GM12874 (cell line): ENCODE measurements at regions not wholly inside any gene's neighbourhood (a gene's known extent, or its start where the extent isn't known, plus 50 kb on each side); places are given as distances from the start of the nearest gene placed in this dataset.

Experiments used
- TF ChIP-seq, protein P1 (sequence below): IDR thresholded peaks from 2 replicates; pipeline ENCODE4 v1.5.1; 2011; ENCODE audit warnings: low read depth, mild to moderate bottlenecking, control low read depth, low read length, moderate library complexity; ENCODE audit not compliant: insufficient read depth

DNA sequence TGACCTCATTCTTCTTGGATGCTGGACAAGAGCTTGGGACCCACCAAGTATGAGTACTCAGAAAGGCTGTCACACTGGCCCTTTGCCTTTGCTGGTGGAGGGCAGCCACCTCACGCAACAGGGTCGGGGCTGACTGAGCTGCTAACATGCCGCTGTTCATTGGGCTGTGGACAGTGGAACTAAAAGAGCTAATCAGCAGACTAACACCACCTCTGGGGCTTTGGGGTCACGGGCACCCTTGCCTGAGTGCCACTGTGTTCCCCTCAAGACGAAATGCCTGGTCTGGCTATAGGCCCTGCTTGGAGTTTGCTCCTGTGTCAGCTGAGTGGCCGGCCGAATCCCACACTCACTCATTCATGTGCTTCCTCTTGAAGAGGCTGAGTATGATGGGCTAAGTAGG lies 559.6 kb downstream of the SPRY1 start:
- TF ChIP-seq, protein P1, sequence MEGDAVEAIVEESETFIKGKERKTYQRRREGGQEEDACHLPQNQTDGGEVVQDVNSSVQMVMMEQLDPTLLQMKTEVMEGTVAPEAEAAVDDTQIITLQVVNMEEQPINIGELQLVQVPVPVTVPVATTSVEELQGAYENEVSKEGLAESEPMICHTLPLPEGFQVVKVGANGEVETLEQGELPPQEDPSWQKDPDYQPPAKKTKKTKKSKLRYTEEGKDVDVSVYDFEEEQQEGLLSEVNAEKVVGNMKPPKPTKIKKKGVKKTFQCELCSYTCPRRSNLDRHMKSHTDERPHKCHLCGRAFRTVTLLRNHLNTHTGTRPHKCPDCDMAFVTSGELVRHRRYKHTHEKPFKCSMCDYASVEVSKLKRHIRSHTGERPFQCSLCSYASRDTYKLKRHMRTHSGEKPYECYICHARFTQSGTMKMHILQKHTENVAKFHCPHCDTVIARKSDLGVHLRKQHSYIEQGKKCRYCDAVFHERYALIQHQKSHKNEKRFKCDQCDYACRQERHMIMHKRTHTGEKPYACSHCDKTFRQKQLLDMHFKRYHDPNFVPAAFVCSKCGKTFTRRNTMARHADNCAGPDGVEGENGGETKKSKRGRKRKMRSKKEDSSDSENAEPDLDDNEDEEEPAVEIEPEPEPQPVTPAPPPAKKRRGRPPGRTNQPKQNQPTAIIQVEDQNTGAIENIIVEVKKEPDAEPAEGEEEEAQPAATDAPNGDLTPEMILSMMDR, result no peak

DNA sequence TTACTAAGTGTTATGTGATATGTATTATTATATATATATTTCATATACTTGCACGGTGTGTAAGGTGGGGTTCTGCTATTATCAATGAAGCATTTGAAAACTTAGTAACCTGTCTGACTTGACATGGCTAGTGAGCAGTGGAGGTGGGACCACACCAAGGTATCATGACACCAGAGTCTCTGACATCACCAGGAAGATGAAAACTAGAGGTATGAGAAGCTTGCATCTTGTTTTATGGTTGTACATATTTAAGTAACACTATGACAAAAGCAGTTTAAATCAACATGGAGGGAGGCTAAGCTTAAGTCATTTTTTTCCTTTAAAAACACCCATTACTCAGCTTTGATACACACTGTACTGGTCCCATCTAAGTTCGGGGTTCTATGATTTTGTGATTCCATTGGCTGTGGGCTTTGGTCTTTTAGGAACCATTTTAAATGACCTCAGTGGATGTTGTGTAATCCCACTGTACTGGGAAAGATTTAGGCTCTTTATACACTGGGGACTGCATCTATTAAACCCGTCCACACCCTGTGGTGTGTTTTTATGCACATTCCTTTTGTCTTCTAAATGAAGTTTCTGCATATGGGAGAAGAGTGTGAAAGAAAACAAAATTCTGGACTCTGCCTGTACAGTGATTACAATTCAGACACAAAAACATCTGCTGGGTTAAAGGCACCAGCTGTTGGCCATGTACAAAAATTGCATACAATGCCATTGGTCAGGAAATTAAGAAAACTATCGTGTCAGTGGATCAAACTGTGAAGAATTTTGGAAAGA lies 570.6 kb downstream of the SPRY1 start:
- TF ChIP-seq, protein P1, result no peak

DNA sequence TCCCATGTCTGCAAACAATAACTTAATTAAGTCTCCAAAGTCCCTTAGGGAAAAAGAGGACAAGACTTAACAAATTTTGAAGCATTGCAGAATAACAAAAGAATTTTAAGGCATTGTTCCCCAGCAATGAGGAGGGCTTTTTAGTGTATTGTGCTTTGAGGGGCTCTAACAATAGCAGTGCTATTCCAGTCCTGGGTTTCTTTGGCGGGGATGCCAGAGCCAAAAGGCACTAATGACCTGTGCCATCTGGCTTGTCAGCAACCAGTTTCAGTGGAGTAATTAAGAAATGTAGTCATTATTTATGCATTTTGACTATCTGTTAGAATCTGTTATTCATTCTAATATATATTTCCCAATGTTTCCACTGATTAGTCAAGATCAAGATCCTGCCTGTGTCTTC lies 575.4 kb downstream of the SPRY1 start:
- TF ChIP-seq, protein P1, result no peak

DNA sequence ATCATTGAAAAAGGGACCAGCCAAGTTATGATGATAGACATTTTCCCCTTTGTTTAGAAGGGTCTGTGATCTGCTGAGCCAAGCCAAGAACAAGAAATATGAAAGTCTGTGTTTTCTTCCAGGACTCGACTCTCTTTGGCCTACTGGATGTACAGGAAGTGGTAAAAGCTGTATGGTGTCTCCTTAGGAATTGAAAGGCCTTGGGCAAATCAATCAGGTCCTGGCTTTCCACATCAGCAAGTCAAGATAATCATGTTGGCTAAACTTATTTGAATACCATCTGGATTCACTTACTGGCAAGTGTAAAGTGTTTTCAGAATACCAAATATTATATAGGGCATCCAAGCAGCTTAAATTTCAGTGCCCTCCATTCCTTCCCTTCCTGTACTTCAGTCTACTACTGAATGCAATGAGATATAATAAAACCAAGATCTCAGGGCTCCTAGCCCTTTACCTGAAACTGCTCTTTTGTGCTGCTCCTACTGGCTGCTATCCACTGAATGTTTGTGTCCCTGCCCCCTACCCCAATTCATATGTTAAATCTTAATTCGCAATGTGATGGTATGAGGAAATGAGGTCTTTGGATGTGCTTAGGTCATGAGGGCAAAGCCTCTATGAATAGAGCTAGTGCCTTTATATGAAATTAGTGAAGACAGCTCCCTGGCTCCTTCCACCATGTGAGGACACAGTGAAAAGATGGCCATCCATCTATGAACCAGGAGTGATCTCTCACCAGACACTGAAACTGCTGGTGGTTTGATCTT lies 578.0 kb downstream of the SPRY1 start:
- TF ChIP-seq, protein P1, result no peak

DNA sequence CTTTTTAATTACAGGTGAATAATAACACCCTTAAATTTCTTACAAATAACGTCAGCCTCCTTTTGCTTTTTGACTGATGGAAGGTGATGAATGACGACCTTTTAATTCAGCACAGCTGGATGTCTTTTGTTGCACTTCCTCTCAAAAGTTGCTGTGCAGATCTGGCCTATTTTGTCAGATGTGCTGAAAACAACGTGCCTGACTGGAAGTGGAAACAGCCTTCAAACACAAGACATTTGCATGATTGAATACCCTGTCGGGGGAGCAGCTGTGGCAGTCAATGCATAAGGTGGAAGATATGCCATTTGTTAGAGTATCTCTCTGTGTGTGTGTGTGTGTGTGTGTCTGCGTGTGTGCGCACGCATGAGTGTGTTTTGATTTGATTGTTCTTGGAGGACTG lies 579.7 kb downstream of the SPRY1 start:
- TF ChIP-seq, protein P1, result no peak

DNA sequence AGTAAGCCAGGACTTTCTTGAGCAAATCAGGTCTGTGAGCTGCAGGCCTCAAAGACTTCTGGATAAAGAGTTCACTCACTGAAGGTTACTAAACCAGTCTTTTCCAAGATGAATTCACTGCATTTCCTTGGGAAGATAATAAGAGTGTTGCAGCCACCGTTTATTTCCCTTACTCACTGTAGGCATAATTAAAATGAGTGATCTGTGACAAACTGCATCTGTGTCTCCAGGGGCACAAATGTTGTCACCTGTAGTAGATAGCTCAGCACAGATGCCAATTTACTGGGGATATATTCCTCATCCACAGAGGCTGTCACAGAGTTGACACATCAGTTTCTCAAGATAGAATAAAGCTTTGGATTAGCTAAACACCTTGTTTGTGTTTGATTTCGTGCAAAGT lies 580.2 kb downstream of the SPRY1 start:
- TF ChIP-seq, protein P1, result no peak

DNA sequence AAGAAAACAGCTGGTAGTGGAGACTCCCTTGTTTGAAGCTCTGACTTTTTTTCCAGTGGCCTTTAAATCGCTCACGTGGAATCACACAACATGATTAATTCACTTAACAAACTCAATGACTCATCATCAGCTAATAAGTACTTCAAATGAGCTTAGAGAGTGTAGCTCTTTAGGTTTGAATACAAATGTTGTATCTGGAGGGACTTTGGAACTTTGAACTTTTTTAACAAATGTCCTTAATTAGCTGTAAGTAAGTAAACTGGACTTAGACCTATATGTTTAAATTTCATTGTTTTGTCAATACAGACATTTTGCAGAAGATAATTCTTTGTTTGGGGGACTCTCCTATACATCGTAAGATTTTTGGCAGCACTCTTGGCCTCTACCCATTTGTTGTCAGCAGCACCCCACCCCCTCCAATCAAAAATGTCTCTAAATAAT lies 581.1 kb downstream of the SPRY1 start:
- TF ChIP-seq, protein P1, result no peak
